WI38 (cell line): ENCODE measurements at regions not wholly inside any gene's neighbourhood (a gene's known extent, or its start where the extent isn't known, plus 50 kb on each side); places are given as distances from the start of the nearest gene placed in this dataset.

Experiments
- H3K4me3 ChIP-seq: 2 replicates; pipeline ENCODE4 v1.5.1; 2011; ENCODE audit warnings: low read depth, mild to moderate bottlenecking, control low read depth, low read length
- CTCF ChIP-seq: IDR thresholded peaks from 2 replicates; pipeline ENCODE4 v1.5.1; 2012; ENCODE audit warnings: low read depth, mild to moderate bottlenecking, control low read depth, low read length

- no peak for TF ChIP-seq CTCF
- H3K4me3 ChIP-seq = no peak overlapping the region
Observed at GRCh38 chr2:151002959-151003600, 258.6 kb downstream of the RBM43 start.

GRCh38 chr2:150997702-150998440, 263.8 kb downstream of the RBM43 start:
- no peak overlapping the region for H3K4me3 ChIP-seq
- no peak for TF ChIP-seq CTCF

DNA sequence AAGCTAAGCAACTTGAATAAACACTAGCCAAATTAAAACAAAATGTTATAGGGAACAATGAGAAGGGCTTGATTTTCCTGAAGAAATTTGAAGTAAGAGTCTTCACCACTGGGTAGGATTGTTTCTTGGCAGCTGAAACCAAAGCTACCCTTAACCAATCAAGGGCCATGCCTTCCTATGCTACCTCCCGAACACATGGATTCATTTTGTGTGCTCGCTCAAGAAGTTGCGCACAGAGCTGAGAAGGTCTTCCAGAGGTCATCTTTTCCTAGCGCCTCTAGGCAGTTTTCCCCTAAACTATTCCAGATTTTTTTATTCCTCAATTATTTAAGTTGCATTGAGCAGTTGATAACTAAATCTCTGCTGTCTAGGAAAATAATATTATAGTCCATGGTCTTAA, 264.6 kb downstream of the RBM43 start:
- H3K4me3 ChIP-seq = no peak overlapping the region
- no peak for TF ChIP-seq CTCF

DNA sequence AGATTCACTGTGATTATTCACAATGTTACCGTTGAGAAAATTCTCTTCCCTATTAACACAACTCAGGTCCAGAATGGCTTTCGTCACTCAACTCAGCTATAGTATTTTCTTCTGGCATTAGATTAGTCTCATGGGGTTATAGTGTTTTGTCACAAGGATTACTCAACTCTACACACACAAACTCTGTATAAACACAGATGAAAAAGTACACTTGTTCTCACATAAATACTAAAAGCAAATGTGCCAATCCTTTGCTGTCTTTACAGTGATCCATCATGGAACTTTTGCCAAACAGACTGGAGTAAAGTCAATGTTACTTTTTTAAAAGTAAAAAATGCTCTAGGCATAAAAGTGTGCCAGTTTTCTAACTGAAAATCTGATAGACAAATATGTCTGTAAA, 267.6 kb downstream of the RBM43 start:
- TF ChIP-seq CTCF = no peak
- no peak overlapping the region for H3K4me3 ChIP-seq

- no peak for TF ChIP-seq CTCF
- H3K4me3 ChIP-seq = no peak overlapping the region
Observed at GRCh38 chr2:150989969-150990368, 271.7 kb downstream of the RBM43 start.

DNA sequence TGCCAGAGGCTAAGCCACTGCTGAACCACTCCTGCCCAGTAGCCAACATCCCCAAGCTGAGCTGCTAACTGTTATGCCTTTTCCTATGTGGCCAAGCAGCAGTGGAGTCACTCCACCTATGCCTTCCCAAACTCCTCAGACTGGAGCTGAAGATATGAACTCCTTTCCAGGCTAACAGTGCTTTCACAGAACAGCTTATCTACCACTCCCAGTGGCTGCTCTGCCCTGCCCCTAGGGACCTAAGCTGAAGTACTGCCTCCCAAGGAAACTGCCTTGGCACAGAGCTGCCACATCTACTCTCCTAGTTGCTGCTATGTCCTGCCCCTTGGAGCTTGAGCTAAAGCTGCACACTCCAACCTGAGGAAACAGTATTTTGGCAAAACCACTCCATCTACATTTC, 275.9 kb downstream of the RBM43 start:
- no peak for TF ChIP-seq CTCF
- no peak overlapping the region for H3K4me3 ChIP-seq

GRCh38 chr2:150983314-150983897, 278.3 kb downstream of the RBM43 start:
- no peak for TF ChIP-seq CTCF
- H3K4me3 ChIP-seq = no peak overlapping the region
